VCaP (cell line): ENCODE measurements at regions not wholly inside any gene's neighbourhood (a gene's known extent, or its start where the extent isn't known, plus 50 kb on each side); places are given as distances from the start of the nearest gene placed in this dataset.

Experiments used
- H3K27ac ChIP-seq: fragments of 450-650 bp; 2 replicates; pipeline ENCODE4 v1.5.1; 2017
- CTCF ChIP-seq: fragments of 450-650 bp; conservative IDR thresholded peaks from 2 replicates; pipeline ENCODE4 v1.5.1; 2017; ENCODE audit warnings: mild to moderate bottlenecking, moderate library complexity

GRCh38 chr7:92916770-92917224, 80.4 kb upstream of the CDK6 start:
- H3K27ac ChIP-seq, result no peak overlapping the region

GRCh38 chr7:92915348-92915747, 79.0 kb upstream of the CDK6 start:
- no peak for TF ChIP-seq CTCF
- no peak overlapping the region for H3K27ac ChIP-seq

More at GRCh38 chr7:92916770-92917224, 80.4 kb upstream of the CDK6 start:
- no peak for TF ChIP-seq CTCF

- H3K27ac ChIP-seq, result no peak overlapping the region
- TF ChIP-seq CTCF, result no peak
These were observed 78.3 kb upstream of the CDK6 start for GRCh38 chr7:92914645-92915044.

- no peak for TF ChIP-seq CTCF
These were observed 77.5 kb upstream of the CDK6 start for GRCh38 chr7:92913849-92914248.

GRCh38 chr7:92910976-92911375, 74.6 kb upstream of the CDK6 start:
- TF ChIP-seq CTCF, result no peak
- no peak overlapping the region for H3K27ac ChIP-seq

More at GRCh38 chr7:92913849-92914248, 77.5 kb upstream of the CDK6 start:
- H3K27ac ChIP-seq, result no peak overlapping the region

- TF ChIP-seq CTCF, result no peak
These were observed 73.5 kb upstream of the CDK6 start for GRCh38 chr7:92909686-92910475.

GRCh38 chr7:92904244-92905131, 68.1 kb upstream of the CDK6 start:
- no peak for TF ChIP-seq CTCF
- no peak overlapping the region for H3K27ac ChIP-seq

More at GRCh38 chr7:92909686-92910475, 73.5 kb upstream of the CDK6 start:
- no peak overlapping the region for H3K27ac ChIP-seq
